Esophagus squamous epithelium (tissue), 5 donors: ENCODE measurements at regions not wholly inside any gene's neighbourhood (a gene's known extent, or its start where the extent isn't known, plus 50 kb on each side); places are given as distances from the start of the nearest gene placed in this dataset.
"Not testable (repeated sequence)": the region's sequence is repeated elsewhere in the genome, so short reads cannot be mapped to it uniquely, and the experiment has no call there.

Experiments used
- DNase-seq: peaks from one replicate; lab custom pipeline; 2025; lab: John Stamatoyannopoulos, UW
- H3K27ac ChIP-seq, 4 donors: fragments of 200-600 bp; sonication (generic); one replicate each; pipeline ENCODE4 v1.5.1; 2016 to 2019; ENCODE audit warnings: mild to moderate bottlenecking in 1 of 4
- H3K27me3 ChIP-seq, 4 donors: fragments of 200-600 bp; sonication (generic); 1 replicate in 3 of 4; 2 replicates in 1 of 4; pipeline versions ENCODE4 v1.5.1 to v1.6.0; 2017 to 2021; ENCODE audit warnings: antibody characterized with exemption in 1 of 4
- H3K36me3 ChIP-seq, 3 donors: fragments of 200-600 bp; sonication (generic); one replicate each; pipeline ENCODE4 v1.5.1; 2016 to 2019
- H3K4me1 ChIP-seq, 3 donors: fragments of 200-600 bp; sonication (generic); one replicate each; pipeline ENCODE4 v1.5.1; 2017 to 2019
- H3K4me3 ChIP-seq, 4 donors: fragments of 200-600 bp; sonication (generic); 1 replicate in 3 of 4; 2 replicates in 1 of 4; pipeline ENCODE4 v1.5.1; 2016 to 2019; ENCODE audit warnings: mild to moderate bottlenecking in 2 of 4, moderate library complexity in 1 of 4
- H3K9me3 ChIP-seq, 3 donors: fragments of 200-600 bp; sonication (generic); one replicate each; pipeline ENCODE4 v1.5.1; 2016 to 2019
- POLR2A ChIP-seq, 4 donors: fragments of 450-650 bp; IDR thresholded peaks; one replicate each; pipeline ENCODE4 v1.6.1; 2017; ENCODE audit warnings: antibody characterized with exemption in 4 of 4, mild to moderate bottlenecking in 4 of 4, moderate library complexity in 3 of 4
- WGBS, 2 donors: methylation state at CpG; one replicate each; pipeline ENCODE4 v1.1.5; 2018; 5-methylcytosine and 5-hydroxymethylcytosine counted together
- intact Hi-C: fragments of 100-400 bp; cut with DNase I; formaldehyde crosslinking; loops from one replicate; pipeline ENCODE4 v1.15.0; 2022
- TF ChIP-seq, protein P1 (sequence below), 6 experiments: fragments of 450-650 bp in 4 of 6; fragments of 200-600 bp in 2 of 6; sonication (generic) in 2 of 6; IDR thresholded peaks; one replicate each; pipeline ENCODE4 v1.5.1; 2016 to 2019; ENCODE audit warnings: antibody characterized with exemption in 6 of 6, mild to moderate bottlenecking in 4 of 6, moderate library complexity in 4 of 6
- donor health status: DM: yes; HTN: yes; CAD: no.

DNA sequence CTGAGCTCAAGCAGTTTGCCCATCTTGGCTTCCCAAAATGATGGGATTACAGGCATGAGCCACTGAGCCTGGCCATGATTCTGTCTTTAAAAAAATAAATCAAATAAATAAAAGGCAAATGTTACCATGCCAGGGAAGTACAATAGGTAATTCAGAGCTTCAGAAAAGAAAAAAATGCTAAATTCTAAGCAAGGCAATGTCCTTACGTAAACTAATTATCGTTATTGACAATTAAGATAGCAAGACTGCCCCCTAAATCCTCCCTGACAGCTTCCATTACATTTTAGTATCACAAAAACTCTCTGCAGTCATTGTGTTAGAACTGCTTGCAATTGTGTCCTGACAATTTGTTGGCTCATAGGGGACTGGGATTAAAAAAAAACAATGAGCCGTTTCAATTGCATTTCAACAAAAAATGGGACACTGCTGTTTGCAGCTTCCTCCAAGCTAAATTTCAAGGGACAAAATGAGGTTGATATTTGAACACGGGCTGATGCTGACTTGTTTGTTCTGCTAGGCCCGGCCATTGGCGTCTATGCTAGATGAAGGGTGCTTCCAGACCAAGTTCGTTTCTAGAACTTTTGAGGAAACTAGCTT is 88.9 kb downstream of the MOGAT1 start:
- no peak for DNase-seq
- Histone ChIP-seq H3K27ac (no peak overlapping the region), H3K36me3 (no peaks in the 10 kb centered on the region), H3K9me3 (no peaks in the 10 kb centered on the region), H3K4me3 (no peak overlapping the region), H3K4me1 (no peaks in the 10 kb centered on the region), H3K27me3 (no peaks in the 10 kb centered on the region)
- TF ChIP-seq, protein P1, sequence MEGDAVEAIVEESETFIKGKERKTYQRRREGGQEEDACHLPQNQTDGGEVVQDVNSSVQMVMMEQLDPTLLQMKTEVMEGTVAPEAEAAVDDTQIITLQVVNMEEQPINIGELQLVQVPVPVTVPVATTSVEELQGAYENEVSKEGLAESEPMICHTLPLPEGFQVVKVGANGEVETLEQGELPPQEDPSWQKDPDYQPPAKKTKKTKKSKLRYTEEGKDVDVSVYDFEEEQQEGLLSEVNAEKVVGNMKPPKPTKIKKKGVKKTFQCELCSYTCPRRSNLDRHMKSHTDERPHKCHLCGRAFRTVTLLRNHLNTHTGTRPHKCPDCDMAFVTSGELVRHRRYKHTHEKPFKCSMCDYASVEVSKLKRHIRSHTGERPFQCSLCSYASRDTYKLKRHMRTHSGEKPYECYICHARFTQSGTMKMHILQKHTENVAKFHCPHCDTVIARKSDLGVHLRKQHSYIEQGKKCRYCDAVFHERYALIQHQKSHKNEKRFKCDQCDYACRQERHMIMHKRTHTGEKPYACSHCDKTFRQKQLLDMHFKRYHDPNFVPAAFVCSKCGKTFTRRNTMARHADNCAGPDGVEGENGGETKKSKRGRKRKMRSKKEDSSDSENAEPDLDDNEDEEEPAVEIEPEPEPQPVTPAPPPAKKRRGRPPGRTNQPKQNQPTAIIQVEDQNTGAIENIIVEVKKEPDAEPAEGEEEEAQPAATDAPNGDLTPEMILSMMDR (IDR thresholded peaks at IDR 0.05) = no peak
- no peak for TF ChIP-seq POLR2A (IDR thresholded peaks at IDR 0.05)
- intact Hi-C loops = no loop called here
- 77 to 80% methylated on average over 7 of the region's 7 CpGs for WGBS, 2 donors

DNA sequence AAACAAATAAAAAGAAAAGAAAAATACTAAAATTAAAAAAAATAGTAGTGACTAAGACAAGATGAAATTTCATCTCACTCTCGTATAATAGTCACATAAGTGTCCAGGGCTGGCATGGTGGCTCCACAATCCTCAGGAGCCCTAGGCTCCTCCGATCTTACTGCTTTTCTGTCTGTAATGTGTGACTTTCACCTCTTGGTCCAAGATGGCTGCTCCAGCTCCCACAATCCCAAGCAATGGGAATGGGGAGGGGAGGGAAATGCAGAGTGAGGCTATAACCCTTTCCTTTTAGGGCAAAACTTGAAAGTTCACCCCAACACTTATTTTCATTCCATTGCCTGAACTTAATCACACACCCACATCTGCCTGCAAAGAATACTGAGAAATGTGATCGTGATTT is 90.4 kb downstream of the MOGAT1 start:
- Histone ChIP-seq H3K4me1 (no peaks in the 10 kb centered on the region), H3K27ac (no peak overlapping the region), H3K36me3 (no peaks in the 10 kb centered on the region), H3K27me3 (peaks cover 0 to 5% (median 0%) of the 10 kb centered on the region in 4 donors), H3K4me3 (no peak overlapping the region), H3K9me3 (no peaks in the 10 kb centered on the region)
- intact Hi-C loops = no loop called here
- 74 to 78% methylated on average over 3 of the region's 3 CpGs for WGBS, 2 donors
- no peak for TF ChIP-seq POLR2A (IDR thresholded peaks at IDR 0.05)
- TF ChIP-seq, protein P1 (IDR thresholded peaks at IDR 0.05) = no peak
- no peak for DNase-seq

DNA sequence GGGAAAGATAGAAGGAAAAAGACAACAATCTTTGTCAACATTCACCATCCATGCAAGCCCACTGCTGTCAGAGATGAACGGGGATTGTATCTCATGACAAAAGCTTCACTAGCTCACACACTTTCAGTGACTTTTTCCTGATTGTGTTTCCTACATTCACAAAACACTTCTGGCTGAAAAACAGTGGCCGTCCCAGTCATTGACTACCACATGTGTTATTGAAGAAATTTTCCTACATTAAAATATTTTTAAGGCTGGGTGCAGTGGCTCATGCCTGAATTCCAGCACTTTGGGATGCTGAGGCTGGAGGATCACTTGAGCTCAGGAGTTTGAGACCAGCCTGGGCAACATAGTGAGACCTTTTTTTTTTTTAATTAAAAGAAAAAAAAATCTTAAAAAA is 90.9 kb downstream of the MOGAT1 start:
- TF ChIP-seq POLR2A (IDR thresholded peaks at IDR 0.05) = no peak
- TF ChIP-seq, protein P1 (IDR thresholded peaks at IDR 0.05) = no peak
- Histone ChIP-seq H3K27me3 (peaks cover 0 to 5% (median 0%) of the 10 kb centered on the region in 4 donors), H3K4me1 (no peaks in the 10 kb centered on the region), H3K4me3 (no peak overlapping the region), H3K36me3 (no peaks in the 10 kb centered on the region), H3K9me3 (no peaks in the 10 kb centered on the region), H3K27ac (no peak overlapping the region)
- intact Hi-C loops = no loop called here
- WGBS, 2 donors = 42 to 49% methylated on average over 2 of the region's 2 CpGs
- DNase-seq = no peak

DNA sequence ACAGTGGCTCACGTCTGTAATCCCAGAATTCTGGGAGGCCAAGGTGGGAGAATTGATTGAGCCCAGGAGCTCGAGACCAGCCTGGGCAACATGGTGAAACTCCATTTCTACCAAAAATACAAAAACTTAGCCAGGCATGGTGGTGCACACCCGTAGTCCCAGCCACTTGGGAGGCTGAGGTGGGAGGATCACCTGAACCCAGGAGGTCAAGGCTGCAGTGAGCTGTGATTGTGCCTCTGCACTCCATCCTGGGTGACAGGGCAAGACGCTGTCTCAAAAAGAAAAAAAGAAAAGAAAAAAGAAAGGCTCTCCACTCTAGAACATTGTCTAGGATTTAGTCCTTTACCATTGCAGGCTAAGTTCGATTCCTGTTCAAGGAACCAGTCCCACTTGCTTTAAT is 94.4 kb downstream of the MOGAT1 start:
- 64 to 97% methylated on average over 5 of the region's 5 CpGs for WGBS, 2 donors
- H3K27ac ChIP-seq, H3K36me3 ChIP-seq, DNase-seq, H3K27me3 ChIP-seq, H3K4me3 ChIP-seq, H3K9me3 ChIP-seq, intact Hi-C loops, H3K4me1 ChIP-seq: not testable (repeated sequence)

DNA sequence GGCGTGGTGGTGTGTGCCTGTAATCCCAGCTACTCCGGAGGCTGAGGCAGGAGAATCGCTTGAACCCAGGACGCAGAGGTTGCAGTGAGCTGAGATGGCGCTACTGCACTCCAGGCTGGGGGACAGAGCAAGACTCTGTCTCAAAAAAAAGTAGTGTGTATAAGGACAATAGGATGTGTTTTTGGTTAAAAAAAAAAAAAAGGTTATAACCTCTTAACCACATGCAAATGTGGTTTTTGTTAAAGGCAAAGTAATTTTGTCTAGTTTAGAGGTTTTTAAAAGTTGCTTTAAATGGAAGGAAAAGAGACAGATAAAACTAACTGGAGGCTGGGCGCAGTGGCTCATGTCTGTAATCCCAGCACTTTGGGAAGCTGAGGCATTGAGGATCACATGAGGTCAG is 92.8 kb upstream of the ACSL3 start:
- H3K27ac ChIP-seq, H3K4me3 ChIP-seq, H3K27me3 ChIP-seq, H3K9me3 ChIP-seq, H3K4me1 ChIP-seq, DNase-seq, H3K36me3 ChIP-seq, intact Hi-C loops: not testable (repeated sequence)
- 65 to 85% methylated on average over 6 of the region's 6 CpGs for WGBS, 2 donors

DNA sequence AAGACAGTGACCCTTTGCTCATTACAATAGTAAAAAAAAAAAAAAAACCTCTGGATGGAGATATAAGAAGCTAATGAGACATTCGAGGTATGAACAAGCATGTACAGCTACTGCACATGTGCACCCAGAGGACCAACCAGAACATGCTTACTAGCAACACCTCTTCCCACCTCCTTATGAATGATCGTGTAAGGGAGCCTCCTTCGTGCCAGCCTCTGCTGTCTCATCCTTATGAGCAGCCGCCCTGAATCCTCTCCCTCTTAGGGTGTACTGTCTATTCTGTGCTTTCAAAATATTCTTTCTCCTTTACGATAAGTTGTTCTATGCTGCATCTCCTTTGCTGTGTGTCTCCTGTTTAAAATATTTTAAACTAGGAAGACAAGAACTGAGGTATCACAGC is 91.4 kb upstream of the ACSL3 start:
- H3K9me3 ChIP-seq = no peaks in the 10 kb centered on the region
- intact Hi-C loops = no loop called here
- WGBS, 2 donors = 71 to 79% methylated on average over 5 of the region's 5 CpGs
- H3K27ac ChIP-seq = no peak overlapping the region
- TF ChIP-seq, protein P1 (IDR thresholded peaks at IDR 0.05) = no peak
- no peak for TF ChIP-seq POLR2A (IDR thresholded peaks at IDR 0.05)
- no peak for DNase-seq
- no peaks in the 10 kb centered on the region for H3K36me3 ChIP-seq
- H3K27me3 ChIP-seq = peaks cover 0 to 5% (median 0%) of the 10 kb centered on the region in 4 donors
- no peak overlapping the region for H3K4me3 ChIP-seq
- no peaks in the 10 kb centered on the region for H3K4me1 ChIP-seq
